ENCODE measurements at regions not wholly inside any gene's neighbourhood (a gene's known extent, or its start where the extent isn't known, plus 50 kb on each side); places are given as distances from the start of the nearest gene placed in this dataset.

GRCh38 chrX:20433388-20433775, 166.7 kb upstream of the RPS6KA3 start:
- DNase-seq (ENCODE audit: low read depth, low spot score), result no peak

- DNase-seq (ENCODE audit: low read depth, low spot score), result no peak
Measured at GRCh38 chrX:20432746-20433387, 166.2 kb upstream of the RPS6KA3 start.

- DNase-seq (ENCODE audit: low read depth, low spot score), result no peak
Measured at GRCh38 chrX:20432048-20432447, 165.3 kb upstream of the RPS6KA3 start.

GRCh38 chrX:20431486-20431885, 164.8 kb upstream of the RPS6KA3 start:
- no peak for DNase-seq (ENCODE audit: low read depth, low spot score)

- no peak for DNase-seq (ENCODE audit: low read depth, low spot score)
Measured at GRCh38 chrX:20427173-20427770, 160.6 kb upstream of the RPS6KA3 start.

GRCh38 chrX:20421697-20422096, 155.0 kb upstream of the RPS6KA3 start:
- DNase-seq (ENCODE audit: low read depth, low spot score), result no peak

GRCh38 chrX:20421275-20421674, 154.6 kb upstream of the RPS6KA3 start:
- DNase-seq (ENCODE audit: low read depth, low spot score), result no peak

- no peak for DNase-seq (ENCODE audit: low read depth, low spot score)
Measured at GRCh38 chrX:20420058-20420457, 153.3 kb upstream of the RPS6KA3 start.

- no peak for DNase-seq (ENCODE audit: low read depth, low spot score)
Measured at GRCh38 chrX:20418379-20419150, 151.9 kb upstream of the RPS6KA3 start.

- no peak for DNase-seq (ENCODE audit: low read depth, low spot score)
Measured at GRCh38 chrX:20414762-20415445, 148.2 kb upstream of the RPS6KA3 start.

GRCh38 chrX:20414066-20414465, 147.4 kb upstream of the RPS6KA3 start:
- no peak for DNase-seq (ENCODE audit: low read depth, low spot score)

- no peak for DNase-seq (ENCODE audit: low read depth, low spot score)
Measured at GRCh38 chrX:20412871-20413486, 146.3 kb upstream of the RPS6KA3 start.

GRCh38 chrX:20410540-20410939, 143.8 kb upstream of the RPS6KA3 start:
- no peak for DNase-seq (ENCODE audit: low read depth, low spot score)

- DNase-seq (ENCODE audit: low read depth, low spot score), result no peak
Measured at GRCh38 chrX:20409991-20410390, 143.3 kb upstream of the RPS6KA3 start.

GRCh38 chrX:20402956-20403355, 136.2 kb upstream of the RPS6KA3 start:
- DNase-seq (ENCODE audit: low read depth, low spot score), result no peak

- no peak for DNase-seq (ENCODE audit: low read depth, low spot score)
Measured at GRCh38 chrX:20399728-20400414, 133.2 kb upstream of the RPS6KA3 start.

- DNase-seq (ENCODE audit: low read depth, low spot score), result no peak
Measured at GRCh38 chrX:20397587-20397986, 130.9 kb upstream of the RPS6KA3 start.

- no peak for DNase-seq (ENCODE audit: low read depth, low spot score)
Measured at GRCh38 chrX:20394451-20394850, 127.7 kb upstream of the RPS6KA3 start.

- no peak for DNase-seq (ENCODE audit: low read depth, low spot score)
Measured at GRCh38 chrX:20393944-20394343, 127.2 kb upstream of the RPS6KA3 start.

GRCh38 chrX:20388594-20388993, 121.9 kb upstream of the RPS6KA3 start:
- DNase-seq (ENCODE audit: low read depth, low spot score), result no peak

- no peak for DNase-seq (ENCODE audit: low read depth, low spot score)
Measured at GRCh38 chrX:20383477-20383876, 116.8 kb upstream of the RPS6KA3 start.

Data from smooth muscle cell of the brain vasculature (primary cell).